OCI-LY3 (cell line): ENCODE measurements at regions not wholly inside any gene's neighbourhood (a gene's known extent, or its start where the extent isn't known, plus 50 kb on each side); places are given as distances from the start of the nearest gene placed in this dataset.

Experiments
- H2AFZ ChIP-seq: fragments of 200-600, 300-600 bp; shearing (Covaris generic); 2 replicates; pipeline ENCODE4 v1.6.0; 2014; ENCODE audit warnings: antibody characterized with exemption, low read depth, low read length
- H3K27ac ChIP-seq: fragments of 200-600, 300-600 bp; sonication (generic); 2 replicates; pipeline ENCODE4 v1.5.1; 2014; ENCODE audit warnings: mild to moderate bottlenecking, low read length, moderate library complexity, mixed read lengths
- H3K27me3 ChIP-seq: fragments of 200-600, 300-600 bp; sonication (generic); 2 replicates; pipeline ENCODE4 v1.6.1; 2014; ENCODE audit warnings: low read depth, low read length, mixed read lengths
- H3K36me3 ChIP-seq: fragments of 200-600, 300-600 bp; sonication (generic); replicated peaks from 2 replicates; pipeline ENCODE3; 2014; ENCODE audit warnings: low read depth, low read length, mixed read lengths
- H3K4me1 ChIP-seq: fragments of 300-600, 200-600 bp; sonication (generic); 2 replicates; pipeline ENCODE4 v1.6.1; 2014; ENCODE audit warnings: low read length, mixed read lengths
- H3K4me2 ChIP-seq: fragments of 200-600, 300-600 bp; sonication (generic); 2 replicates; pipeline ENCODE4 v1.6.1; 2014; ENCODE audit warnings: low read length, mixed read lengths
- H3K4me3 ChIP-seq: fragments of 300-600, 200-600 bp; sonication (generic); 2 replicates; pipeline ENCODE4 v1.5.1; 2014; ENCODE audit warnings: antibody characterized with exemption, mild to moderate bottlenecking, low read length, moderate library complexity
- H3K79me2 ChIP-seq: fragments of 300-600, 200-600 bp; shearing (Covaris generic); 2 replicates; pipeline ENCODE4 v1.6.1; 2014; ENCODE audit warnings: mild to moderate bottlenecking, low read length, mixed read lengths
- H3K9ac ChIP-seq: fragments of 300-600, 200-600 bp; shearing (Covaris generic); 2 replicates; pipeline ENCODE4 v1.6.0; 2014; ENCODE audit warnings: mild to moderate bottlenecking, low read length, moderate library complexity
- H3K9me3 ChIP-seq: fragments of 200-600, 300-600 bp; shearing (Covaris generic); 2 replicates; pipeline ENCODE4 v1.6.1; 2014; ENCODE audit warnings: low read length, mixed read lengths; ENCODE audit not compliant: insufficient read depth
- H4K20me1 ChIP-seq: fragments of 200-600, 300-600 bp; sonication (generic); 2 replicates; pipeline ENCODE4 v1.6.1; 2016; ENCODE audit warnings: low read length, mixed read lengths; ENCODE audit not compliant: insufficient read depth
- EZH2phosphoT487 ChIP-seq: fragments of 200-600 bp; shearing (Covaris generic); IDR thresholded peaks from 2 replicates; pipeline ENCODE4 v1.6.1; 2018; ENCODE audit warnings: antibody characterized with exemption, mixed run types, low read depth
- TF ChIP-seq, protein P1 (sequence below): fragments of 200-600, 300-600 bp; sonication (generic); IDR thresholded peaks from 2 replicates; pipeline ENCODE4 v1.5.1; 2014; ENCODE audit warnings: antibody characterized with exemption, low read length, low read depth

DNA sequence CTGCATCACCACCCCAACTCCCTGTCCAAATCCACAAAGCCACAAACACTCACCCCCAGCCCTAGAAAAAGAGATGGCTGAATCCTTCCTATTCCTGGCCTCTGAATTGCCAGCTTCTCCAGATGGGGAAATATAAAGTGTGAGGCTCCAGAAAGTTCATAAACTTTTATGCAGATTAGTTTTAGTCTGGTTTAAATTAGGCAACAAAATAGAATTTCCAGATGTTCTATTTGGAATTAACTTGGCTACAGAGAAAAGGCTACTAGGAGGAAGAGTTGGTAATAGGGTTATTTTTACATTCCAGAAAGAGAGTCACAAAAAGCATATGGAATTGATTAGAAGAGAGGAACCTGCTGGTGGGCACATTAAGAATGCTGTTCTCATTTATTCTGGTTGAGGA, 56.0 kb downstream of the EN1 start:
- Histone ChIP-seq H2AFZ (no peak overlapping the region), H3K4me3 (no peak overlapping the region), H3K9me3 (no peaks in the 10 kb centered on the region), H3K4me2 (no peak overlapping the region), H4K20me1 (no peaks in the 10 kb centered on the region), H3K9ac (no peak overlapping the region), H3K27me3 (peaks cover 7% of the 10 kb centered on the region; the same call in 1 of the 2 replicates), H3K27ac (no peak overlapping the region), H3K4me1 (no peaks in the 10 kb centered on the region), H3K36me3 (no peaks in the 10 kb centered on the region), H3K79me2 (no peaks in the 10 kb centered on the region)
- no peak for TF ChIP-seq EZH2phosphoT487
- TF ChIP-seq, protein P1, sequence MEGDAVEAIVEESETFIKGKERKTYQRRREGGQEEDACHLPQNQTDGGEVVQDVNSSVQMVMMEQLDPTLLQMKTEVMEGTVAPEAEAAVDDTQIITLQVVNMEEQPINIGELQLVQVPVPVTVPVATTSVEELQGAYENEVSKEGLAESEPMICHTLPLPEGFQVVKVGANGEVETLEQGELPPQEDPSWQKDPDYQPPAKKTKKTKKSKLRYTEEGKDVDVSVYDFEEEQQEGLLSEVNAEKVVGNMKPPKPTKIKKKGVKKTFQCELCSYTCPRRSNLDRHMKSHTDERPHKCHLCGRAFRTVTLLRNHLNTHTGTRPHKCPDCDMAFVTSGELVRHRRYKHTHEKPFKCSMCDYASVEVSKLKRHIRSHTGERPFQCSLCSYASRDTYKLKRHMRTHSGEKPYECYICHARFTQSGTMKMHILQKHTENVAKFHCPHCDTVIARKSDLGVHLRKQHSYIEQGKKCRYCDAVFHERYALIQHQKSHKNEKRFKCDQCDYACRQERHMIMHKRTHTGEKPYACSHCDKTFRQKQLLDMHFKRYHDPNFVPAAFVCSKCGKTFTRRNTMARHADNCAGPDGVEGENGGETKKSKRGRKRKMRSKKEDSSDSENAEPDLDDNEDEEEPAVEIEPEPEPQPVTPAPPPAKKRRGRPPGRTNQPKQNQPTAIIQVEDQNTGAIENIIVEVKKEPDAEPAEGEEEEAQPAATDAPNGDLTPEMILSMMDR: no peak

DNA sequence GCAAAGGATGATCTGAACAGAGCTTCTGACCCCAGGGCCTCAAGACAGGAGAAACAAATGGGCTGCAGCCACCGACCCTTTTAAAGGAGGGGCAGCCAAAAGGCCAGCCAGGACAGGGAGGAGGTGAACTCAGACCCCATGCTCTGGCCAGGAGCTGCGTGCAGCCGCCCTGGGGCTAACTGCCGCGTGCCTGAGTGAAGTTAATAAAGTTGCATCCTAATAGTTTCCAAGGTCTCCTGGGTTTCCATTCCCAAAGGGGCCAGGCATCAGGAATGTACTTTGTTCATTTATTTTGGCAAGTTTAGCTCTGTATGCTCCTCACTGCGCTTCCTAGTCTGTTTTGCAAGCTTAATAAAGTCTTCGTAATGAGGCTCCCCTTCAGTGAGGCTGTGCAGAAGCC, 60.7 kb downstream of the EN1 start:
- no peak overlapping the region for H3K27ac ChIP-seq
- H3K36me3 ChIP-seq: no peaks in the 10 kb centered on the region
- H3K4me3 ChIP-seq: no peak overlapping the region
- H3K9ac ChIP-seq: no peak overlapping the region
- H3K4me1 ChIP-seq: no peaks in the 10 kb centered on the region
- peaks cover 7% of the 10 kb centered on the region; the same call in 1 of the 2 replicates for H3K27me3 ChIP-seq
- no peak overlapping the region for H2AFZ ChIP-seq
- no peaks in the 10 kb centered on the region for H3K9me3 ChIP-seq
- TF ChIP-seq, protein P1: no peak
- no peak for TF ChIP-seq EZH2phosphoT487
- H3K4me2 ChIP-seq: no peak overlapping the region
- H3K79me2 ChIP-seq: no peaks in the 10 kb centered on the region
- no peaks in the 10 kb centered on the region for H4K20me1 ChIP-seq

DNA sequence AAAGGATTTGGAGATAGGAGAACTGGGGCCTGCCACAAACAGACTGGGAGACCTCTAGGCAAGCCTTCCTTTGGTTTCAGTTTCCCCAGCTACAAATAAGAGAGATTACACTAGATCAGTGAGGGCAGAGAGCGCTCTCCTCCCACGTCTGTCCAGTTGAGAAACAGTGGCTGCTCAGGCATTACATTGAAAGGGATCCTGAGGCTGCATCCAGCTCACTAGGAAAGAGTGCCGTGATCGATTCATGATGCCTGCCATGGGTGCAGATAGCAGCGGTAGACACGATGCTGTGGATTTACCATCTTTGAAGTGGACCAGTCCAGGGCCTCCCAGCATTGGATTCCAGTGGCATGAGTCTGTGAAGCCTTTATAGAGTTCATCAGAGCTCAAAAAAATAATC, 62.6 kb downstream of the EN1 start:
- peaks cover 7% of the 10 kb centered on the region; the same call in 1 of the 2 replicates for H3K27me3 ChIP-seq
- no peaks in the 10 kb centered on the region for H3K9me3 ChIP-seq
- no peak overlapping the region for H2AFZ ChIP-seq
- TF ChIP-seq, protein P1: no peak
- TF ChIP-seq EZH2phosphoT487: no peak
- no peak overlapping the region for H3K4me3 ChIP-seq
- H3K4me1 ChIP-seq: no peaks in the 10 kb centered on the region
- no peaks in the 10 kb centered on the region for H4K20me1 ChIP-seq
- H3K4me2 ChIP-seq: no peak overlapping the region
- H3K79me2 ChIP-seq: no peaks in the 10 kb centered on the region
- no peaks in the 10 kb centered on the region for H3K36me3 ChIP-seq
- no peak overlapping the region for H3K27ac ChIP-seq
- no peak overlapping the region for H3K9ac ChIP-seq

DNA sequence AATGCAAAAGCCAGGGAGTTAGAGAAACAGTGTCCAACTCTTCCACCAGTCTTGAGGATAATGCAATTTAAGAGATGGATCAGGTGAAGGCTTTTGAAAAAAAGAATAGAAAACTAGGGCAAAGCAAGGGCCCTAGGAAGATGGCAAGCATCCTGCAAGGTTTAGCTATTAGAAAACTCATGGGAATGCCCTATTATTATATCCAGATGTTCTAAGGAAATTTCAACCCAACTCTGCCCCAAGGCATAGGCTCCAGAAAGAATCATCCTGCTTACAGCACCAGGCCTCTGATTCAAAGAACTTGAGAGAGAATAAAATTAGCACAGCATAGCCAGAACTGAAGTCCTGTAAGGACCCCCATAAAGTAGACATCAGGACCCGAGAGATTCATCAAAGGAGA, 68.1 kb downstream of the EN1 start:
- H3K27ac ChIP-seq: no peak overlapping the region
- no peaks in the 10 kb centered on the region for H3K79me2 ChIP-seq
- no peaks in the 10 kb centered on the region for H4K20me1 ChIP-seq
- H3K36me3 ChIP-seq: no peaks in the 10 kb centered on the region
- H2AFZ ChIP-seq: no peak overlapping the region
- no peak overlapping the region for H3K4me3 ChIP-seq
- no peak for TF ChIP-seq EZH2phosphoT487
- TF ChIP-seq, protein P1: no peak
- H3K4me2 ChIP-seq: no peak overlapping the region
- no peaks in the 10 kb centered on the region for H3K9me3 ChIP-seq
- no peak overlapping the region for H3K9ac ChIP-seq
- no peaks in the 10 kb centered on the region for H3K4me1 ChIP-seq
- no peaks in the 10 kb centered on the region for H3K27me3 ChIP-seq
